GM18507 (cell line): ENCODE measurements at regions not wholly inside any gene's neighbourhood (a gene's known extent, or its start where the extent isn't known, plus 50 kb on each side); places are given as distances from the start of the nearest gene placed in this dataset.

Source experiments
- DNase-seq: peaks from one replicate; pipeline ENCODE4 v3.0.0; 2011; ENCODE audit warnings: low read depth; ENCODE audit not compliant: insufficient read length; ENCODE audit errors: extremely low spot score
- FAIRE-seq: peaks from 2 replicates; lab custom pipeline; 2011; peaks lifted over from hg19 to GRCh38; lab: Jason Lieb, UNC

DNA sequence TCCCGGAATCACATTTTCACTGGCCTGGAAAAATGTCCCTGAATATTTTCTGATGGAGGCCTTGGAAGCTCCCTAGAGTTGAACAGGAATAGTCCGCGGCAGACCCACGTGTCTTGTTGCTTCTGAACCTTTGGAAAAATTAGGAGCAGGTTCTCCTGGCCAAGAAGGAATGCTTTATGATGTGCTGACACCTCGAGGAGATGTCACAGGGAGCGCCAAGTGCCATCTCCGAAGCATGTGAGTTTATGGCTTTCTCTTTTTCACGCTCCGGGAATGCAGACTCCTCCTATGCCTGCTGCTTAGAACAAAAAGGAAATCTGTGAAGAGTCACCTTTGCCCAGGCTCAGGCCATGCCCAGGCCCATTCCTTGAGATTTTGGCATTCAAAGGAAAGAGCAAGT, 84.6 kb downstream of the BOD1 start:
- FAIRE-seq = no peak
- no peak for DNase-seq

- FAIRE-seq (no peak), DNase-seq (no peak)
Measured at GRCh38 chr5:173530547-173530946, 85.9 kb downstream of the BOD1 start.

GRCh38 chr5:173529861-173530260, 86.6 kb downstream of the BOD1 start:
- DNase-seq = no peak
- no peak for FAIRE-seq

DNA sequence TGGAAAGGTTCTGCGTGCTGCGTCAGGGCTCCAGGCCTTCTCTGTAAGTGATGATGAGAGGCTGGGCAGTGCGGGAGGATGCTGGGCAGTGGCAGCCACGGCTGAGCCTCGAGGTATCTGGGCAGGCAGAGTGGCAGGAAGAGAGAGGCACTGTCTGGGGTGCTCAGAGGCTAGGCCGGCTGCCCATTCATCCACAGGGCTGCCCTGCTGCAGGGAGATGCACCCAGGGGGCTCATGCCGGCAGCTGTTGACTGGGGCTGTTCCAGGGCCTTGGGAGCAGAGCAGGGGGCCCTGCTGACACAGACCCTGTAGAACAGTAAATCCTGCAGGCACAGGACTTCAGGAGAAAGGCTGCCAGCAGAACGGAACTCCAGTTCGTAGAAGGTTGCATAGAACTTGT, 88.8 kb downstream of the BOD1 start:
- FAIRE-seq (no peak), DNase-seq (no peak)

- DNase-seq = no peak
- no peak for FAIRE-seq
Measured at GRCh38 chr5:173524136-173524535, 92.3 kb downstream of the BOD1 start.

DNA sequence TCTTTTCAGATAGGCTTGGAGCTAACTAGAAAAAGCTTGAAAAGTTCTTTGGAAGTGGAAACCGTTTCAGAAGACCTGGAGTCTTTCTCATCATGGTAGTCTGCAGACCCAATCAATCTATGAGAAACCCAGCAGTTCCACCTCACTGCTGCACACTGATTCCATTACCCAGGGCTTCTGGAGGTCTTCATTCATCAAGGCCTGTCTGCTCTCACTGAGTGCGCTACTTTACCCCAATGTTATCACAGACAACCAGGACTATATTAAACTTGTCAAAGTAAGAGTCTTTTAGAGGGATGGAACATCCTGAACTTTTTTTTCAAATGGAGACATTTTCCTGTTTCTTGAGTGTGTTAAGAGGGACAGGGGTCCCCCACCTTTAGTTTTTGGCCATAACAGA, 93.1 kb downstream of the BOD1 start:
- no peak for FAIRE-seq
- no peak for DNase-seq

DNA sequence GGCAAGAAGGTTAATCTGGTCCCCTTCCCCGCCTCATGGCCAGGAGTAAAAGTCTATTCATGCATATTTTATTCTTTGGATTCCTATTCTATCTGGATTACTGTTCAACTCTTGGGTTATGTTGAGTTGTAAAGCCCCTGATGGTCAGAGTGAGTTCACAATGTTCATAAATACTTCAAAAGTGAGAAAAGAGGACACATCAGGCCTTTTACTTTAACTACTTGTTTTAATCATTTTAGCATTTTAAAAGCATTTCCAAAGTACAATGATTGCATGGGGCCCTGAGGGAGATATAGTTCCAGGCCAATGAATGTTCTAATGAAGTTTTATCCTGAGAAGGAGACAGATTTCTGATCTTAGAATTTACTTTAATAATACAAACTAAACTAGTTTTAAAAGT, 93.9 kb downstream of the BOD1 start:
- no peak for FAIRE-seq
- no peak for DNase-seq

DNA sequence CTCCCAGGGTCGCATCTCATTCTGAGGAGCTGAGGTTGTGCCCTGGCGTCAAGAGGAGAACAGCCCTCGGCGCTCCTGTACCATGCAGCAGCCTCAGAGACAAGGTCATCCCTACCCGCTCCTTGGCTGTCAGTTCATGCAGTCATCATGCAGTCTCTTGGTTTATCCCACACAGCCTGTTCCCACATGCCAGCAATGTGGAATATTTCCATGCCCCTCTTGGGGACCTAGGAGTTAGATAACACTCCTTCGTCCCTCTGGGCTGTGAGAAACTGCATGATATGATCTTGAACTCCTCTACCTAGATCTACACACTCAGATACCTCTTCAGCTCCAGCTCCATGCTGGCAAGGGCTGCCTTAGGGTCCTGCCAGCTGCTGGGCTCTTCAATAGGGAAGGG, 97.6 kb downstream of the BOD1 start:
- no peak for FAIRE-seq
- no peak for DNase-seq

DNA sequence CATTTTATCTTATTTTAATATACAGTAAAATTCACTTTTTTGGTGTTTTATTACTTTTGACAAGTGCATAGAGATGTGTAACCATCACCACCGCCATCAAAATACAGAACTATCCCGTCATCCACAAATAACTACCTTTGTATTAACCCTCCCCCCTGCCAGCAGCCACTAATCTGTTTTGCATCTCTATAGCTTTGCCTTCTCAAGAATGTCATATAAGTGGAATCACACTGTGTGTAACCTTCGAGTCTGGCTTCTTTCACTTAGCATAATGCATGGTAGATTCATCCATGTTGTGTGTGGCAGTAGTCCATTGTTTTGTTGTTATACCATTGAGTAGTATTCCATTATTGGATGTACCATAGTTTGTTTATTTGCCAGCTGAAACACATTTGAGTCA, 98.8 kb downstream of the BOD1 start:
- no peak for FAIRE-seq

GRCh38 chr5:173515526-173515925, 100.9 kb downstream of the BOD1 start:
- FAIRE-seq = no peak
- DNase-seq = no peak

More for the DNA sequence above, 98.8 kb downstream of the BOD1 start:
- no peak for DNase-seq

DNA sequence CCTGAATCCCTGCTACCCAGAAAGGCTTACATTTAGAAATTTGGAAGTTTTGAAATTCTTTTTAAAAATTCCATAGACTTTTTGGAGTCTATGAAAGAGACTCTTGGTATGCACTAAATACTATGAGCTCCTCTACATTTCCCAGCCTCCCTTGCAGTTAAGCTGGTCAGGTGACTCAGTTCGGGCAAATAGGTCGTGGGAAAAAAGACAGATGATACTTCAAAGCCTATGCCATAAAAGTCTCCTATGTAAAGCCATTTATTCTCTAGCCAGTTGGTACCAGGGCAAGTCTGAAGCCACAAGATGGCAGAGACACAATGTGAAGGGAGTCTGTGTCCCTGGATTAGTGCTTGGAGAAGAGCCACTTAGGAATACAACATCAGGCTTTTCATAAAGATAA, 101.8 kb downstream of the BOD1 start:
- FAIRE-seq (no peak), DNase-seq (no peak)

- DNase-seq = no peak
- FAIRE-seq = no peak
Measured at GRCh38 chr5:173513521-173513991, 102.9 kb downstream of the BOD1 start.

DNA sequence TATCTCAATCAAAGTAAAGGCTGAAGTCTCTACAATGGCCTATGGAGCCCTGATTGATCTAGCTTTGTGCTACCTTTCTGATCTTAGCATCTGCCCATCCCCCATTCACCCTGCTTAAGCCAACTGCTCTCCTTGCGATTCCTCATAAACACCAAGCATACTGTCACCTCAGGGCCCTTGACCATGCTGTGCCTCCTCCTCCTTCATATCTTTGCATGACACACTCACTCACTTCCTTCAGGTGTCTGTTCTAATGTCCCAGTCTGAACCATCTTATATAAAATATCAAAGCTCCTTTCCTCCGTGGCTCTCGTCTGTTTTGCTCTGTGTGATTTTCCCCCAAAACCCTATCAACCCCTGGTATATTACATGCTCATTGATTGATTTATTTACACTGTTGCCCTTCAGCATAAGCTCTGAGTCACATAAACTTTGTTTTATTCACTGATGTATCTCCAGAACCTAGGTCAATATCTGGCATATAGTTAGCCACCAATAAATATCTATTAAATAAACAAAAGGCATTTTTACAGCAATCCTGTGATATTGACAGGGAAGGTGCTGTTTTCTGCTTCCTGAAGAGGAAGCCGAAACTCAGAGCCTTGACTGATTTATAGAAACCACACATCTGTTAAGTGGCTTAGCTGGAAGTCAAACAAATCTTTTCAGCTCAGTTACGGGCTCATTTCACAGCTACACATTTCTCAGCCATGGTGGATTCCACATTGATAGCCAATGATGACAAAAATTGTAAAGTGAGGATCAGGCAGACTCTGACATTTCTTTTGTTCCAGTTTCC, 103.6 kb downstream of the BOD1 start:
- FAIRE-seq = peak; percentile 44
- DNase-seq = no peak

GRCh38 chr5:173509060-173509459, 107.4 kb downstream of the BOD1 start:
- FAIRE-seq (no peak), DNase-seq (no peak)

GRCh38 chr5:173507171-173507570, 109.3 kb downstream of the BOD1 start:
- no peak for FAIRE-seq
- DNase-seq = no peak

DNA sequence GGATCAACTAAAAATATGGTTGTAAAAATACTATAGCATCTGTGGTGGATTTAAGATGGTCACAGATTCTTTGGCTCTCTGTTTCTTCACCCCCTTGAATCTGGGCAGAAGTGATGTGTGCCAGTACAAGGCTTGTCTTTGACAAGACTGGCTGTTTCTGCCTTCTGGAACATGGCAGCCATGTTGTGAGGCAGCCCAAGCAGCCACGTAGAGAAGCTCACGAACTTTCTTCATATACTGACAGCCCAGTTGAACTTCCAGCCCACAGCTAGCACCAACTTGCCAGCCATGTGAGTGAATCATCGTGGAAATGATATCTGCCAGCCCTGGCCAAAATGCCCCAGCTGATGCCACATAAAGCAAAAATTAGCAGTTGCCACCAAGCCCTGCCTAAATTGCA, 110.8 kb downstream of the BOD1 start:
- FAIRE-seq (no peak), DNase-seq (no peak)

DNA sequence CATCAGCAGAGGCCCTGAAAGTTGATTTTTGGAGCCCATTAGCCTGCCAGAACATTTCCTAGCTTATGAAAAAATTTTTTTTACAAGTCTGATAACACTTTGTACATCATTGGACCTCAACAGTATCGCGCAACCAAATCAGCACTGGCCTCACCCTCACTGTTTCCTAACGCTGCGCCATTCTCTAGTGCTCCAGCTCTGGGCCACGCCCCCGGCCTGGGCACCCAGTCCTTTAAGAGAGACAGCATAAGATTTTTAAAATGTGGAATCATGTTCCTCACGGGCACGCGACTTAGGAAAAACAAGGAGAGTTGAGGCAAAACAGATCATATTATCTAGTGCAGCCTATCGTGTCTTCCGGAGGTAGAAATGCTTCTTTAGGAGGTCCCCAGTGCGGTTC, 114.5 kb downstream of the BOD1 start:
- FAIRE-seq = no peak
- DNase-seq = no peak

GRCh38 chr5:173501271-173501670, 115.2 kb downstream of the BOD1 start:
- FAIRE-seq (no peak), DNase-seq (no peak)

DNA sequence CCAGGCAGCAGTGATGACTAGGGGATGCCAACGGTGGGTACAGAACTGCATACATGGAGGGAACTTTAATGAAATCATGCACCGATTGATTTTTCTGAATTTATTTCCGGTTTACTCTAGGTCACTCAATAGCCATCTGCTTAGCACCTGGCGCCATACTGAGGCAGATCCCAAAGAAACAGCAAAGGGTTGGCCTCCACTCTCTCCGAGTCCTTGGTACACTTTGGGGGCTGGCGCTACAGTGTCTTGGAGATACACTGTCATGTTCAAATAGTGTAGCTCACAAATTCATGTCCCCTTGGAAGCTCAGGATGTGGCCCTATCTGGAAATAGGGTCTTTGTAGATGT, 116.3 kb downstream of the BOD1 start:
- no peak for DNase-seq
- no peak for FAIRE-seq

GRCh38 chr5:173499471-173500212, 116.8 kb downstream of the BOD1 start:
- FAIRE-seq (no peak), DNase-seq (no peak)
